ENCODE measurements at regions not wholly inside any gene's neighbourhood (a gene's known extent, or its start where the extent isn't known, plus 50 kb on each side); places are given as distances from the start of the nearest gene placed in this dataset.

DNA sequence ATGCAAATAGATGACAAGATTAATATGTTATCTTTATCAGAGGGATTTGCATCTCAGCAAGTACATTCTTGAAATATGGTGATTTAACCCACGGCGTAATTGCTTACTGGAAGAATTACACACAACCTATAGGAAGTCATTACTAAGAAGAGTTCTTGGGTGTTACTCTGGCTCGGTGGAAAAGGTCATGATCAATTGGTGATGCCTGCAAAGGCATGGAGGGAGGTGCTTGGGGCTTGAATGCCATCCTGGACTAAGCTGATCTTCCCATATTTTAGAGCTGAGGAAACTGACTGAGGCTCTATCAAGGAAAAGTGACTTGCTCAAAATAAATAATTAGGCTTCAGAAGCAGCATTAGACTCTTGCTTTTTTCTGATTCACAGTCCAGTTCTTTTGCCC is 137.5 kb upstream of the JUN start:
- Histone ChIP-seq H3K4me3 (ENCODE audit: low read depth in 1 of 2, low read length in 2 of 2) (no peak overlapping the region), H3K27me3 (ENCODE audit: low read depth, low read length) (no peaks in the 10 kb centered on the region), H3K9me3 (ENCODE audit: control insufficient read depth in 1 of 2, low read length in 2 of 2) (no peaks in the 10 kb centered on the region), H3K36me3 (ENCODE audit: control insufficient read depth in 1 of 2, insufficient read depth in 2 of 2, low read length in 2 of 2) (no peaks in the 10 kb centered on the region), H3K27ac (ENCODE audit: low read length) (no peak overlapping the region), H3K4me1 (ENCODE audit: control insufficient read depth in 1 of 2, insufficient read depth in 2 of 2, low read length in 2 of 2) (peaks cover 0 to 11% of the 10 kb centered on the region in 2 donors)

DNA sequence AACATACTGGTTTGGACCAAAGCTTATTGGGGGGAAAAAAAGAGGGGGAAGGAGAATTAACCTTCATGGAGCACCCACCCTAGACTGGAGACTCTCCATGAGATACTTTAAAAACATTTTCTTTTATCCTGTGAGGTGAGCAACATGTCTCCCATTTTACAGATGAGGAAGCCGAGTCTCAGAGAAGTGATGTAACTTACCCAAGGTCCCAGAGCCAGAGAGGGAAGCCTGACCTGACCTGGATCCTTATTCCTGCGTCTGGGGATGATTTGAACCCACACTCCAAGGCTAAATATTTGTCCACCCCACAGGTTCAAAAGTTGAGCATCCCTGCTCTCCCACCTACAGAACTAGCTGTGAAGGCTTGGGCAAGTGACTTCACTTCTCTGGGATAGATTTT is 137.9 kb upstream of the JUN start:
- peak overlapping the region; percentile 34 for H3K27ac ChIP-seq (ENCODE audit: low read length)
- H3K27me3 ChIP-seq (ENCODE audit: low read depth, low read length), result no peaks in the 10 kb centered on the region
- H3K36me3 ChIP-seq (ENCODE audit: control insufficient read depth in 1 of 2, insufficient read depth in 2 of 2, low read length in 2 of 2), result no peaks in the 10 kb centered on the region
- no peaks in the 10 kb centered on the region for H3K9me3 ChIP-seq (ENCODE audit: control insufficient read depth in 1 of 2, low read length in 2 of 2)
- H3K4me1 ChIP-seq (ENCODE audit: control insufficient read depth in 1 of 2, insufficient read depth in 2 of 2, low read length in 2 of 2), result peaks cover 0 to 14% of the 10 kb centered on the region in 2 donors
- no peak overlapping the region for H3K4me3 ChIP-seq (ENCODE audit: low read depth in 1 of 2, low read length in 2 of 2)

DNA sequence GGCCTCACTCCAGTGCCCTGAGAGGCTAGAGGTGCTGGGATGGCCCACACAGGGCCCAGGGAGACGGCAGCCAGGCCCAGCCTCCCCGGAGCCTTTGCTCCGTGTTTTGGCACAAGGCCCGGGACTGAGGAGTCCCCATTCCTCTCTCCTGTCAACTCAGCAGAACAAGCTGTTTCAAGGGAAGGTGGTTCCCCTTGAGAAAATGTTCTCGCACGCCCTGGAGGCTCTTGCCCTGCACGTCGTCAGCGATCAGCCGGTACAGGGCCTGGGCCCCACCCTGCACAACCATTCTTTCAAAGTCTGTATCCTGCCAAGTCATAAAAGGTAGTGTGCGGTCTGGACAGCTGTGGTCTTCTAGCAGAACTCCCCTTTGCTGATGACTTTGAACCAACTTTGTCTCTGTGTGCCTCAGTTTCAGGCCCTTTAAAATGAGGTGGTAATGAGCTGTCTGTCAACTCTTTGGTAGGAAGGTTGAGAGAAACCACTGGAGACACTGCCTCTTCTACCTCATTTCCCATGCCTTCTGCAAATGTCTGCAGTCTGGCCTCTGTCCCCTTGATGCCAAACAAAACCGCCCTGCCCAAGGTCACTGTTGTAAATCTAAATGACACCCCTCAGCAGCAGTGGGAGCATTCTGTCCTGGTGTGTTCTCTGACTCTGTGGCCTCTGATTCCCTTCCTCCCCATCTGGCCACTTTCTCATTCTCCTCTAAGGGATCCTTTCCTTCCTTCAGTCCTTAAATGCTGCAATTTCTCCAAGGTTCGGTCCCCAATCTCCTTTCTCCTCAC is 138.6 kb upstream of the JUN start:
- Histone ChIP-seq H3K4me1 (ENCODE audit: control insufficient read depth in 1 of 2, insufficient read depth in 2 of 2, low read length in 2 of 2) (peaks cover under 1 to 19% of the 10 kb centered on the region in 2 donors), H3K4me3 (ENCODE audit: low read depth in 1 of 2, low read length in 2 of 2) (no peak overlapping the region), H3K9me3 (ENCODE audit: control insufficient read depth in 1 of 2, low read length in 2 of 2) (no peaks in the 10 kb centered on the region), H3K27me3 (ENCODE audit: low read depth, low read length) (no peaks in the 10 kb centered on the region), H3K27ac (ENCODE audit: low read length) (peak overlapping the region; percentile 36), H3K36me3 (ENCODE audit: control insufficient read depth in 1 of 2, insufficient read depth in 2 of 2, low read length in 2 of 2) (no peaks in the 10 kb centered on the region)

DNA sequence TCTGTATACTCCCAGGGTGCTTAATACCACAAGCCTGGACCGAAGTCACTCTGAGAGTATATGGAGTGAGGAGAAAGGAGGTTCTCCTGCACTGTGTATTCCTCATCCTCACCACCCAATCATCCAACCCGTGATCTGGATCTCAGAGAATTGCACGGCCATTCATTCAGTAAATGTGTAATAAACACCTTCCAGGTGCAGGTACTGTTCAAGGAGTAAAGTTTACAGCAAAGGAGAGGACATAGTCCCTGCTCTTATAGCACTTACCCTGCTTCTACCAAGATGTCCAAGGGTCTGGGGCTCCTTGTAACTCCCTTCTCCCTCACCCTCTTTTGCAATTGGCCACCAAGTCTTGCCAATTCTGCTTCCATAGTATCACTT is 139.2 kb upstream of the JUN start:
- H3K36me3 ChIP-seq (ENCODE audit: control insufficient read depth in 1 of 2, insufficient read depth in 2 of 2, low read length in 2 of 2), result no peaks in the 10 kb centered on the region
- H3K9me3 ChIP-seq (ENCODE audit: control insufficient read depth in 1 of 2, low read length in 2 of 2), result no peaks in the 10 kb centered on the region
- H3K4me1 ChIP-seq (ENCODE audit: control insufficient read depth in 1 of 2, insufficient read depth in 2 of 2, low read length in 2 of 2), result peaks cover 5 to 20% of the 10 kb centered on the region in 2 donors
- no peak overlapping the region for H3K27ac ChIP-seq (ENCODE audit: low read length)
- H3K4me3 ChIP-seq (ENCODE audit: low read depth in 1 of 2, low read length in 2 of 2), result no peak overlapping the region
- no peaks in the 10 kb centered on the region for H3K27me3 ChIP-seq (ENCODE audit: low read depth, low read length)

DNA sequence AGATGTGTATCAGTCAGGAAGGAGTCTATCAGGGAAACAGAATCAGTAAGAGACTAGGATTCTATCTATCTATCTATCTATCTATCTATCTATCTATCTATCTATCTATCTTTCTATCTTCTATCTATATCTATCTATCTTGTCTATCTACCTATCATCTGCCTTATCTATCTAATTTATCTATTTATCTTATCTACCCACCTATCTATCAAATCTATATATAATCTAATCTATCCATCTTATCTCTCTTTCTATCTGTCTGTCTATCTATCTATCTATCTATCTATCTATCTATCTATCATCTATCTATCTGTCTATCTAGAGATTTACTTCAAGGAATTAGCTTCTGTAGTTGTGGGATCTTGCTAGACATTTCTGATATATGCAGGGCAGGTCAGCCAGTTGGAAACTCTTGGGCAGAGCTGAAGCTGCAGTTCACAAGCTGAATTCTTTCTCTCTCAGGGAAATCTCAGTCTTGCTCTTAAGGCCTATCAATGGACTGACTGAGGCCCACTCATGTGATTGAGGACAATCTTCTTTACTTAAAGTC is 140.2 kb upstream of the JUN start:
- Histone ChIP-seq H3K4me3 (ENCODE audit: low read depth in 1 of 2, low read length in 2 of 2) (no peak overlapping the region), H3K27ac (ENCODE audit: low read length) (no peak overlapping the region), H3K36me3 (ENCODE audit: control insufficient read depth in 1 of 2, insufficient read depth in 2 of 2, low read length in 2 of 2) (no peaks in the 10 kb centered on the region), H3K4me1 (ENCODE audit: control insufficient read depth in 1 of 2, insufficient read depth in 2 of 2, low read length in 2 of 2) (peaks cover 5 to 20% of the 10 kb centered on the region in 2 donors), H3K9me3 (ENCODE audit: control insufficient read depth in 1 of 2, low read length in 2 of 2) (no peaks in the 10 kb centered on the region), H3K27me3 (ENCODE audit: low read depth, low read length) (no peaks in the 10 kb centered on the region)

DNA sequence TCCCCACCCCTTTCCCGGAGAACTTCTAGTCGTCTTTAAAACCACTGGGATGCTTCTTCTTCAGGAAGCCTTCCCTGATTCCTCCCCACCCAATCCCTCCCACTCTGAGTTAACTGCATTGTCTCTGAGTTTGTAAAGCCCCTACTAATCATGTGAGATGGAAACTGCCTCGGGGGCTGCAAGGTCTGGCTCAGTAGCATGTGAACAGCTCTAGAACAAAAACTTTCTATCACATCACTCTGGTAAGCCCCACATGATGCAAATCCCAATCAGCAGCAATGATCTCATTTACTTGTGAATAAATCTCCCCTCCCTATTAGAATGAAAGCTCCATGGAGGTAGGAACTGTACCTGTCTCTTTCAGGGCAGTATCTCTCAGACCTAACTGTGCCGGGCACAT is 141.0 kb upstream of the JUN start:
- Histone ChIP-seq H3K4me1 (ENCODE audit: control insufficient read depth in 1 of 2, insufficient read depth in 2 of 2, low read length in 2 of 2) (peaks cover 5 to 20% of the 10 kb centered on the region in 2 donors), H3K27ac (ENCODE audit: low read length) (no peak overlapping the region), H3K9me3 (ENCODE audit: control insufficient read depth in 1 of 2, low read length in 2 of 2) (no peaks in the 10 kb centered on the region), H3K27me3 (ENCODE audit: low read depth, low read length) (no peaks in the 10 kb centered on the region), H3K4me3 (ENCODE audit: low read depth in 1 of 2, low read length in 2 of 2) (no peak overlapping the region), H3K36me3 (ENCODE audit: control insufficient read depth in 1 of 2, insufficient read depth in 2 of 2, low read length in 2 of 2) (no peaks in the 10 kb centered on the region)

DNA sequence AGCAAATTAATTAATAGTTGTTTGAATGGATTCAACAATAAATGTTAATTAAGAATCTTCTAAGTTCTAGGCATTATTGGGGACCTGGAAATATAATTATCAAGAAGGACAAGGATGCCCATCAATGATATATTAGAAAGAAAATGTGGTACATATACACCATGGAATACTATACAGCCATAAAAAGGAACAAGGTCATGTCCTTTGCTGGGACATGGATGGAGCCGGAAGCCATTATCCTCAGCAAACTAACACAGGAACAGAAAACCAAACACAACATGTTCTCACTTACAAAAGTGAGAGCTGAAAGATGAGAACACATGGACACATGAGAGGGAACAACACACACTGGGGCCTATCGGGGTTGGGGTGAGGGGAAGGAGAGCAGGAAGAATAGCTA is 141.4 kb upstream of the JUN start:
- Histone ChIP-seq H3K4me3 (ENCODE audit: low read depth in 1 of 2, low read length in 2 of 2) (no peak overlapping the region), H3K4me1 (ENCODE audit: control insufficient read depth in 1 of 2, insufficient read depth in 2 of 2, low read length in 2 of 2) (peaks cover 5 to 20% of the 10 kb centered on the region in 2 donors), H3K36me3 (ENCODE audit: control insufficient read depth in 1 of 2, insufficient read depth in 2 of 2, low read length in 2 of 2) (no peaks in the 10 kb centered on the region), H3K9me3 (ENCODE audit: control insufficient read depth in 1 of 2, low read length in 2 of 2) (no peaks in the 10 kb centered on the region), H3K27ac (ENCODE audit: low read length) (no peak overlapping the region), H3K27me3 (ENCODE audit: low read depth, low read length) (no peaks in the 10 kb centered on the region)

DNA sequence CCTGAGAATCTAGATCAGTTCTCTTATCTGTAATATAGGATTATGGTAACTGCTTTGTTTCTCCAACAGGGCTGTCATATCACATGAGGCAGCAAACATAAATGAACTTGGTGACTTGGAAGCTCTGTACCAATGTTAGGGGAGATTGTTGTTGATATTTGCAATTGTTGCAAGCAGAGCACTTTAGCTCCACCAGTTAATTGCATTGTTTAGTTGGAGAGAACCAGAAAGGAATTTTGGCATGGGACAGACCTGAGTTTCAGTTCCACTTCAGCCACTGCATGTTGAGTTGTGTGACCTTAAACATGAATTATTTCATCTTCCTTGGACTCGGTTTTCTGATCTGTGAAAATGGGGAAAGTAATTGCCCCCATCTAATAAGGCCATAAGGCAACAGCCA is 142.3 kb upstream of the JUN start:
- Histone ChIP-seq H3K4me1 (ENCODE audit: control insufficient read depth in 1 of 2, insufficient read depth in 2 of 2, low read length in 2 of 2) (peaks cover 5 to 20% of the 10 kb centered on the region in 2 donors), H3K27me3 (ENCODE audit: low read depth, low read length) (no peaks in the 10 kb centered on the region), H3K36me3 (ENCODE audit: control insufficient read depth in 1 of 2, insufficient read depth in 2 of 2, low read length in 2 of 2) (no peaks in the 10 kb centered on the region), H3K27ac (ENCODE audit: low read length) (no peak overlapping the region), H3K9me3 (ENCODE audit: control insufficient read depth in 1 of 2, low read length in 2 of 2) (no peaks in the 10 kb centered on the region), H3K4me3 (ENCODE audit: low read depth in 1 of 2, low read length in 2 of 2) (no peak overlapping the region)

DNA sequence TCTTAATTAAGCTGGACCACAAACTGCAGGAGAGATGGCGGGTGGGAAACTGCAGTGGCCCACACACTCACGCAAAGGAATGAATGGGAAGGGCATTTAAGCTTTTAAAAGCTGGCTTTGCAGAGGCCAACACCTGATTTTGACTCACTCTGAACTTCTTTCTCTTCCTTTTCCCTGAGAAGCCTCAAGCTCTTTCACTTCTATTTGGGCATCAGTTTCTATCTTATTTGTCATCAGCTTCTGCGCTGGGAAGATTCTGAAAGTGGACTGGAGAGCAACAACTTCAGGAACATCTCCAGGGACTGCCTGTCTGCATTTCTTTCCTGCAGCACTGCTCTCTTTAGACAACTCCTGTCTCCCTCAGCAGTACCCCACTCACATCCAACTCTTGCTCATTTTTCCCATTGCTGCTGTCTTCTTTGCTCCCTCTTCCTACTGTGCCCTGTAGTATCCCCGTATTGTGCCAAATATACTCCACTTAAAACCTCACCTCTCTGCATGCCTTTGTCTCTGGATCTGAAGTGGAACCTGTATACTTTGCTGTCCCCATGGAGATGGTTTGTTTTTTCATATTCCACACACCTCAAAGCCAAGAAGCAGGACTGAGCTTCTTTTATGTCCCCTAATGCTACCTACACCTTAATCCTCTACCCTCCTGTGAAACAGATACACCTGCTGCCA is 143.3 kb upstream of the JUN start:
- peaks cover 5 to 20% of the 10 kb centered on the region in 2 donors for H3K4me1 ChIP-seq (ENCODE audit: control insufficient read depth in 1 of 2, insufficient read depth in 2 of 2, low read length in 2 of 2)

DNA sequence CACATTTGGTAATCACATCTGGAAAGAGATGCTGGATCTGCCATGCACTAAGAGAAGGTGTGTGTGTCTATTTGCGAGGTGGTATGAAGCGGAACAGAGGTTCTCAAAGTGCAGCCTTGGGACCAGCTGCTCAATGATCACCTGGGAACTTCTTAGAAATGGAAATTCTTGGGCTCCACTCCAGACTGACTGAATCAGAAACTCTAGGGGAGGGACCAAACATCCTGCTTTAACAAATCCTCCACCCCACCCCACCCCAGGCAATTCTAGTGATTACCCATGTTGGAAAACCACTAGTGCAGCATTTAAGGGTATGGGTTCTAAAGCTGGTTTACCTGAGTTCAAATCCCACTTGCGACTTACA is 143.9 kb upstream of the JUN start:
- no peak overlapping the region for H3K4me3 ChIP-seq (ENCODE audit: low read depth in 1 of 2, low read length in 2 of 2)
- peaks cover 5 to 17% of the 10 kb centered on the region in 2 donors for H3K4me1 ChIP-seq (ENCODE audit: control insufficient read depth in 1 of 2, insufficient read depth in 2 of 2, low read length in 2 of 2)
- no peaks in the 10 kb centered on the region for H3K27me3 ChIP-seq (ENCODE audit: low read depth, low read length)
- H3K36me3 ChIP-seq (ENCODE audit: control insufficient read depth in 1 of 2, insufficient read depth in 2 of 2, low read length in 2 of 2), result no peaks in the 10 kb centered on the region
- H3K27ac ChIP-seq (ENCODE audit: low read length), result no peak overlapping the region
- no peaks in the 10 kb centered on the region for H3K9me3 ChIP-seq (ENCODE audit: control insufficient read depth in 1 of 2, low read length in 2 of 2)

More for the DNA sequence above, 143.3 kb upstream of the JUN start:
- Histone ChIP-seq H3K4me3 (ENCODE audit: low read depth in 1 of 2, low read length in 2 of 2) (no peak overlapping the region), H3K9me3 (ENCODE audit: control insufficient read depth in 1 of 2, low read length in 2 of 2) (no peaks in the 10 kb centered on the region), H3K27ac (ENCODE audit: low read length) (no peak overlapping the region), H3K36me3 (ENCODE audit: control insufficient read depth in 1 of 2, insufficient read depth in 2 of 2, low read length in 2 of 2) (no peaks in the 10 kb centered on the region), H3K27me3 (ENCODE audit: low read depth, low read length) (no peaks in the 10 kb centered on the region)

DNA sequence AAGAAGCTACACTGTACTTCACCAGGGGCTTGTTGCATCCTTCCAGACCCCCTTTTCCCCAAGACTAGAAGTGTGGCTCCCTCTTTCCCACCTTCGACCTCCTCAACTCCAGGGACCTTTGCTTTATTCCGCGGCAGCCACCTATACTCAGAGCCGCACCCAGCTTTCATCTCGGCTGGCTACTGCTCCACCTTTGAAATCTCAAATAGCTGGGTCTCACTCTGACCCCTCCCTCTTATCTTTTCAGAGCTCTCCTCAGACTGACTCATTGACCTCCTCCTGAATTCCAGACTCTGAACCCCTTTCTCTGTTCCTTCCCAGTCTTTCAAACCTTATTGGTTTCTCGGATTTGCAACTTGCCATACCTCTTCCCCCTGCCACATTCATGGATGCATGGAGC is 144.7 kb upstream of the JUN start:
- no peak overlapping the region for H3K27ac ChIP-seq (ENCODE audit: low read length)
- H3K4me1 ChIP-seq (ENCODE audit: control insufficient read depth in 1 of 2, insufficient read depth in 2 of 2, low read length in 2 of 2), result peaks cover 9 to 13% of the 10 kb centered on the region in 2 donors
- no peaks in the 10 kb centered on the region for H3K36me3 ChIP-seq (ENCODE audit: control insufficient read depth in 1 of 2, insufficient read depth in 2 of 2, low read length in 2 of 2)
- no peak overlapping the region for H3K4me3 ChIP-seq (ENCODE audit: low read depth in 1 of 2, low read length in 2 of 2)
- no peaks in the 10 kb centered on the region for H3K9me3 ChIP-seq (ENCODE audit: control insufficient read depth in 1 of 2, low read length in 2 of 2)
- H3K27me3 ChIP-seq (ENCODE audit: low read depth, low read length), result no peaks in the 10 kb centered on the region

Data from muscle layer of duodenum (tissue), 2 donors.